Duodenal mucosa (tissue), 2 donors: ENCODE measurements at regions not wholly inside any gene's neighbourhood (a gene's known extent, or its start where the extent isn't known, plus 50 kb on each side); places are given as distances from the start of the nearest gene placed in this dataset.

Experiments
- H3K27ac ChIP-seq: one replicate; pipeline ENCODE4 v1.7.0; 2013; ENCODE audit warnings: low read depth, low read length
- H3K27me3 ChIP-seq, 2 donors: one replicate each; pipeline ENCODE4 v1.7.0; 2013; ENCODE audit warnings: low read length in 2 of 2, control low read depth in 1 of 2; ENCODE audit not compliant: insufficient read depth in 2 of 2, control insufficient read depth in 1 of 2
- H3K36me3 ChIP-seq, 2 donors: one replicate each; pipeline ENCODE4 v1.7.0; 2013; ENCODE audit warnings: low read length in 2 of 2, control low read depth in 1 of 2; ENCODE audit not compliant: insufficient read depth in 2 of 2, control insufficient read depth in 1 of 2
- H3K4me1 ChIP-seq, 2 donors: one replicate each; pipeline ENCODE4 v1.7.0; 2013; ENCODE audit warnings: low read length in 2 of 2, control low read depth in 1 of 2; ENCODE audit not compliant: insufficient read depth in 2 of 2, control insufficient read depth in 1 of 2
- H3K4me3 ChIP-seq, 2 donors: one replicate each; pipeline ENCODE4 v1.7.0; 2013; ENCODE audit warnings: low read length in 2 of 2, low read depth in 1 of 2
- H3K9ac ChIP-seq, 2 donors: one replicate each; pipeline ENCODE4 v1.7.0; 2013; ENCODE audit warnings: low read length in 2 of 2, low read depth in 1 of 2
- H3K9me3 ChIP-seq, 2 donors: one replicate each; pipeline ENCODE4 v1.7.0; 2013; ENCODE audit warnings: low read length in 2 of 2, control low read depth in 1 of 2; ENCODE audit not compliant: control insufficient read depth in 1 of 2

GRCh38 chr1:88189525-88189924 is 494.5 kb upstream of the PKN2 start:
- no peaks in the 10 kb centered on the region for H3K9me3 ChIP-seq
- no peaks in the 10 kb centered on the region for H3K4me1 ChIP-seq
- no peak overlapping the region for H3K4me3 ChIP-seq
- H3K9ac ChIP-seq = no peak overlapping the region
- no peaks in the 10 kb centered on the region for H3K36me3 ChIP-seq
- H3K27me3 ChIP-seq = no peaks in the 10 kb centered on the region
- no peak overlapping the region for H3K27ac ChIP-seq

- Histone ChIP-seq H3K36me3 (no peaks in the 10 kb centered on the region), H3K27me3 (no peaks in the 10 kb centered on the region), H3K9ac (no peak overlapping the region), H3K27ac (no peak overlapping the region), H3K4me1 (no peaks in the 10 kb centered on the region), H3K4me3 (no peak overlapping the region), H3K9me3 (no peaks in the 10 kb centered on the region)
Measured at GRCh38 chr1:88191917-88192316, 492.2 kb upstream of the PKN2 start.

DNA sequence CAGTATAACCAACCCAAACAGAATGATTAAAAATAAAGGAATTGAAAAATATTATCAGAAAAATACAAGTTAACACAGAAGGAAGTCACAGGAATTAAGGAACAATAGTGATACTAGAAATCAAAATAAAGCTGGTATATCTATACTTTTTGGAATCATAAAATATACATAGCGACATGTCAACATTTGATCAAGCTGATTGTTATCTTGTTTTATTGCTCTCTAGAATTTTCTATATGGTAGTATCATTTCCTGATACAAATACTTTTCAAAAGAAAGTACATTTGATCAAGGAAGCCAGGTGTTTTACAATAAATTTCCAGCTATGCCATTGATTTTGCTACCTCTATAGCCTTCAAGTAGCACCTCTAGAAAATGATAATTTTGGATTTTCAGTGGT is 489.5 kb upstream of the PKN2 start:
- Histone ChIP-seq H3K36me3 (no peaks in the 10 kb centered on the region), H3K27ac (no peak overlapping the region), H3K4me1 (no peaks in the 10 kb centered on the region), H3K9me3 (no peaks in the 10 kb centered on the region), H3K27me3 (no peaks in the 10 kb centered on the region), H3K9ac (no peak overlapping the region), H3K4me3 (no peak overlapping the region)

DNA sequence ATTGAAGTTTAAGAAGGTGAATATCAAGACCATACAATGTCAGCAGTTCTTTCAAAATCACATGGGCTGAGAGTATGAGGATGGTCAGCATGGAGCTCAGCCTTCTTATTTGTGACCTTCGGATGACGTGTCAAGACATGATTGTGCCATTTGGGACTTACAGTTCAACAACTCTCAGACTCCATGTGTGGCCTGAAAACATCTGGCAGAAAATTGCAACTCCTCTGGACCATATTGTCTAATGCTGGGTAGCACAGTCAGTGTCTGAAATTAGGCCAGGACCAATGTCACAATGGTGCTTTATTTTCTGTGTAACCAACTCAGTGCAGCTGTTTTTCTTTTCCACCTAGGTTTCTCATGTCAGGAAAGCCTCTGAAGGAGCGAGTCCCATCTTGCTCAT is 483.5 kb upstream of the PKN2 start:
- no peaks in the 10 kb centered on the region for H3K9me3 ChIP-seq
- no peak overlapping the region for H3K4me3 ChIP-seq
- H3K27me3 ChIP-seq = no peaks in the 10 kb centered on the region
- H3K27ac ChIP-seq = no peak overlapping the region
- no peak overlapping the region for H3K9ac ChIP-seq
- no peaks in the 10 kb centered on the region for H3K4me1 ChIP-seq
- H3K36me3 ChIP-seq = no peaks in the 10 kb centered on the region

GRCh38 chr1:88204111-88204510 is 480.0 kb upstream of the PKN2 start:
- Histone ChIP-seq H3K36me3 (no peaks in the 10 kb centered on the region), H3K27ac (no peak overlapping the region), H3K27me3 (no peaks in the 10 kb centered on the region), H3K9ac (no peak overlapping the region), H3K9me3 (no peaks in the 10 kb centered on the region), H3K4me1 (no peaks in the 10 kb centered on the region), H3K4me3 (no peak overlapping the region)

- no peaks in the 10 kb centered on the region for H3K27me3 ChIP-seq
- no peak overlapping the region for H3K9ac ChIP-seq
- no peaks in the 10 kb centered on the region for H3K4me1 ChIP-seq
- H3K9me3 ChIP-seq = no peaks in the 10 kb centered on the region
- no peak overlapping the region for H3K4me3 ChIP-seq
- no peaks in the 10 kb centered on the region for H3K36me3 ChIP-seq
- H3K27ac ChIP-seq = no peak overlapping the region
Measured at GRCh38 chr1:88204612-88205167, 479.4 kb upstream of the PKN2 start.

- no peaks in the 10 kb centered on the region for H3K9me3 ChIP-seq
- no peaks in the 10 kb centered on the region for H3K36me3 ChIP-seq
- H3K4me3 ChIP-seq = no peak overlapping the region
- no peak overlapping the region for H3K27ac ChIP-seq
- H3K4me1 ChIP-seq = no peaks in the 10 kb centered on the region
- no peaks in the 10 kb centered on the region for H3K27me3 ChIP-seq
- H3K9ac ChIP-seq = no peak overlapping the region
Measured at GRCh38 chr1:88208389-88208788, 475.7 kb upstream of the PKN2 start.

DNA sequence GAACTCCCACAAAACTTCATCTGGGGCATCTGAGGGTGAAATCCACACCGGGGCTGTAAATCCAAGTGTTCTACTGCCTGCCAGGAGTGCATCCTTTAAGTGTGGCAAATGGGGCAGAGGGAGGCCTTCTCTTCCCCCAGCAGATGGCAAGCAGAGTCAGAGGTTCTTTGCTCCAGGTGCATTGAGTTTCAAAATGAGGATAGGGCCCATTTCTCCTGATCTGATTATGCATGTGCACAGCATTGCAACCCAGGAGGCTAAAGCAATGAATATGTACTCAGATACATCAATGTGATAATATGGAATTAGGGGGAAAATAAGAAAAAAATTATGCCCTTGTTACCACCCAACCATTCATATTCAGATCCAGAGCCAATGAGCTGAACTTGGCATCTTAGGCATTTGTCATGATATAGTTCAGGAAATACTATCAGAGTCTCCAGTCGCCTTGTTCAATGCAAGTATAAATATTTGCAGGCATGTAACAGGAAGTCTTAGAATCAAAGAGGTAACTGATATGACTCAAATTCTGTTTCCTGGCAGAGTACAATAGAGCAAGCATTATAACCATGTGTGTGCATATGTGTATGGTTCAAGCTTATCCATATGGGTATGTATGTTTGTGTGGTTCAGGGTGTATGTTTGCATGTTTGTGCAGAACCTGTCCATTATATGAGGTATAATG is 473.8 kb upstream of the PKN2 start:
- no peak overlapping the region for H3K27ac ChIP-seq
- H3K9me3 ChIP-seq = no peaks in the 10 kb centered on the region
- no peak overlapping the region for H3K4me3 ChIP-seq
- H3K27me3 ChIP-seq = no peaks in the 10 kb centered on the region
- H3K4me1 ChIP-seq = no peaks in the 10 kb centered on the region
- no peak overlapping the region for H3K9ac ChIP-seq
- no peaks in the 10 kb centered on the region for H3K36me3 ChIP-seq

GRCh38 chr1:88216441-88216840 is 467.6 kb upstream of the PKN2 start:
- H3K36me3 ChIP-seq = no peaks in the 10 kb centered on the region
- H3K9me3 ChIP-seq = no peaks in the 10 kb centered on the region
- no peak overlapping the region for H3K9ac ChIP-seq
- no peak overlapping the region for H3K4me3 ChIP-seq
- H3K27ac ChIP-seq = no peak overlapping the region
- H3K27me3 ChIP-seq = no peaks in the 10 kb centered on the region
- H3K4me1 ChIP-seq = peaks cover 8 to 11% of the 10 kb centered on the region in 2 donors

- Histone ChIP-seq H3K36me3 (no peaks in the 10 kb centered on the region), H3K9ac (no peak overlapping the region), H3K4me3 (no peak overlapping the region), H3K27me3 (no peaks in the 10 kb centered on the region), H3K9me3 (no peaks in the 10 kb centered on the region), H3K27ac (no peak overlapping the region), H3K4me1 (peaks cover 8 to 11% of the 10 kb centered on the region in 2 donors)
Measured at GRCh38 chr1:88217386-88217785, 466.7 kb upstream of the PKN2 start.
